ENCODE measurements at regions not wholly inside any gene's neighbourhood (a gene's known extent, or its start where the extent isn't known, plus 50 kb on each side); places are given as distances from the start of the nearest gene placed in this dataset.

DNA sequence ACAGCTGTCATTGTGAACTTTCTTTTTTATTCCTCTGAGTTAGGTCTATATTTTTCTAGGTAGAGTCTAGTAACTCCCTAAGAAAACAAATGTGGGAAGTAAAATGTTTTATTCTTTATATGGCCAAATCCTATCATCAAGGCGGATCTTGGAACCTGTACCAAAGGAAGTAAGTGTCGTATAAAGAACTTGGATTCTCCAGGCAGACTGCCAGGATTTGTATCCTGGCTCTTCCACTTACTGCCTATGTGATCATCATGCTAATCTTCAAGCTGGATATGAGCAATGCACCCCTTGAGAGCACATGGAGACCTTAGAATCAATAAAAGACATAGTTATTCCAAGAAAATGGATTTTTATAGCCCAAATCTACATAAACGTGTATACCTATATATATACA lies 286.5 kb downstream of the PCDH17 start:
- no peaks in the 10 kb centered on the region for H3K9me3 ChIP-seq (replicated peaks; ENCODE audit: low read length)
- H3K4me2 ChIP-seq (ENCODE audit: low read length) = no peak overlapping the region
- H3K4me1 ChIP-seq (ENCODE audit: control insufficient read depth, insufficient read depth, low read length) = no peaks in the 10 kb centered on the region
- no peak overlapping the region for H3K4me3 ChIP-seq (ENCODE audit: low read length)
- H3K9ac ChIP-seq (ENCODE audit: low read depth, low read length) = no peak overlapping the region
- H3K27me3 ChIP-seq (ENCODE audit: control insufficient read depth, insufficient read depth, low read length) = no peaks in the 10 kb centered on the region
- no peaks in the 10 kb centered on the region for H3K36me3 ChIP-seq (ENCODE audit: insufficient read depth, low read length)

DNA sequence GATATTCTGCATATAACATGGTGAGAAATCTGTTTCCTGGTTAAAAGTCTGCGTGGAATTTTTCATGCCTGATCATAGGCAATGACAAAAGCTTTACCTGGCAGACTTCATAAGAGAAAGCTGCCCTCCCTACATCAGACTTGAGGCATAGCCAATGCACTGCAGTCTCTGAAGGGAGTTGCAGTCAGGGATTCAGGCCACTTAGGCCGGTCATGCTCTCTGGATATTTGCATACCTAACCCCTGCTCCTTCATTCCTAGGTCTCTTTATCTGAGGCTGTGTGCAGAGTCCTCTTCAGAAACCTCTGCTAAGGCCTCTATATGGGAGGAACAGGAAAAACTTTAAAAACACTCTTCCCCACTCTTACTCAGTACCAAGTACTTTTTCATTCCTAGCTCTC lies 287.4 kb downstream of the PCDH17 start:
- Histone ChIP-seq H3K9me3 (replicated peaks; ENCODE audit: low read length) (no peaks in the 10 kb centered on the region), H3K36me3 (ENCODE audit: insufficient read depth, low read length) (no peaks in the 10 kb centered on the region), H3K27me3 (ENCODE audit: control insufficient read depth, insufficient read depth, low read length) (no peaks in the 10 kb centered on the region), H3K4me1 (ENCODE audit: control insufficient read depth, insufficient read depth, low read length) (no peaks in the 10 kb centered on the region), H3K9ac (ENCODE audit: low read depth, low read length) (no peak overlapping the region), H3K4me3 (ENCODE audit: low read length) (no peak overlapping the region), H3K4me2 (ENCODE audit: low read length) (no peak overlapping the region)

DNA sequence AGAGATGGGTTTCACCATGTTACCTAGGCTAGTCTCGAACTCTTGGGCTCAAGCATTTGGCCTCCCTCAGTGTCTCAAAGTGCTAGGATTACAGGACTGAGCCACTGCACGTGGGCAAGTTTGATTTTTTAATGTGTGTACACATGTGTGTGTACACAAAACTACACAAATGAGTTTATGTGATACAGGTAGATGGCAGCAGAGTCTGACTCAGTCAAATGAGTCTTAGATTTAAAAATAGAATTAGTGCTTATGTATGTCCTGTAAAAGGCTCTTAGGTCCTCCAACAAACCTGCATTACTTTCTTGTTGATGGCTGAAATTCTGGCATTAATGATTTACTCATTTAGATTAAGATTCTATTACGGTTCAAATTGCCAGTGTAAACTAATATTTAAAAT lies 293.7 kb downstream of the PCDH17 start:
- H3K36me3 ChIP-seq (ENCODE audit: insufficient read depth, low read length) = no peaks in the 10 kb centered on the region
- H3K9ac ChIP-seq (ENCODE audit: low read depth, low read length) = no peak overlapping the region
- no peak overlapping the region for H3K4me2 ChIP-seq (ENCODE audit: low read length)
- no peaks in the 10 kb centered on the region for H3K9me3 ChIP-seq (replicated peaks; ENCODE audit: low read length)
- H3K27me3 ChIP-seq (ENCODE audit: control insufficient read depth, insufficient read depth, low read length) = no peaks in the 10 kb centered on the region
- H3K4me3 ChIP-seq (ENCODE audit: low read length) = no peak overlapping the region
- H3K4me1 ChIP-seq (ENCODE audit: control insufficient read depth, insufficient read depth, low read length) = no peaks in the 10 kb centered on the region

DNA sequence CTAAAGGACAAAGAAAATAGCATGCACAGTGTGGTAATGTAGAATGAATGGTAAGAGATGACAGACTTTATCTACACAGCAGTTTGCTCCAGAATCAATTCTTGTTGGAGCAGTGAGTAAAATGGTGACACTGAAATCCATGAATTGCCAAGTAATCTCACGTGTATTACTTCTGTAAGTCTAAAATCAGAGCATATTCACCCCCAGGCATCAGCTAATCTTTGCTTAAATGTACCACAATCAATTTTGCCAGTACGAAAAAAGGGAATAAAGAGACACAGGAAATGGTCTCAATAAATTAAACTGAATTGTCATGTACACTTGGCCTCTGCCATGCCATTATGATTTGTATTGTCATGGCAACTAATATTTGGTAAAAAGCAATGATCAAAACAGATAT lies 294.2 kb downstream of the PCDH17 start:
- no peak overlapping the region for H3K4me2 ChIP-seq (ENCODE audit: low read length)
- H3K9ac ChIP-seq (ENCODE audit: low read depth, low read length) = no peak overlapping the region
- H3K36me3 ChIP-seq (ENCODE audit: insufficient read depth, low read length) = no peaks in the 10 kb centered on the region
- H3K27me3 ChIP-seq (ENCODE audit: control insufficient read depth, insufficient read depth, low read length) = no peaks in the 10 kb centered on the region
- no peak overlapping the region for H3K4me3 ChIP-seq (ENCODE audit: low read length)
- H3K9me3 ChIP-seq (replicated peaks; ENCODE audit: low read length) = no peaks in the 10 kb centered on the region
- H3K4me1 ChIP-seq (ENCODE audit: control insufficient read depth, insufficient read depth, low read length) = no peaks in the 10 kb centered on the region

DNA sequence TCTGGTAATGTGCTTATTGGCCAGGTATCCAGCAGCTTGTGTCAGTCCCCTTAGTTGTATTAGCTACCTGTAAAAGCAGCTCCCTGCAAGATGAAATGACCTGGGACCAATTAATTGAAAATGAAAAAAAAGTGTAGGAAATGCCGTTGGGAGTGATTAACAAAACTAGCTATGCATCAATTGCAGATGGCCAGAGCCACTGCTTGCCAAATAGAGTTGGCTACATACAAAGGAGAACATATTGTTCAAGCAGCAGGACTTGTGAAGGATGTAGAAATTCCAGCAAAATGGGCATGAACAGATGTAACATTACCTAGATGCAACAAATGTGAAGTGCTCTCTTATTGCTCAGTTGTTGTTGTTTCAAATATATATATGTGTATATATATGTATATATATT lies 300.5 kb downstream of the PCDH17 start:
- no peaks in the 10 kb centered on the region for H3K36me3 ChIP-seq (ENCODE audit: insufficient read depth, low read length)
- no peak overlapping the region for H3K4me3 ChIP-seq (ENCODE audit: low read length)
- no peaks in the 10 kb centered on the region for H3K4me1 ChIP-seq (ENCODE audit: control insufficient read depth, insufficient read depth, low read length)

DNA sequence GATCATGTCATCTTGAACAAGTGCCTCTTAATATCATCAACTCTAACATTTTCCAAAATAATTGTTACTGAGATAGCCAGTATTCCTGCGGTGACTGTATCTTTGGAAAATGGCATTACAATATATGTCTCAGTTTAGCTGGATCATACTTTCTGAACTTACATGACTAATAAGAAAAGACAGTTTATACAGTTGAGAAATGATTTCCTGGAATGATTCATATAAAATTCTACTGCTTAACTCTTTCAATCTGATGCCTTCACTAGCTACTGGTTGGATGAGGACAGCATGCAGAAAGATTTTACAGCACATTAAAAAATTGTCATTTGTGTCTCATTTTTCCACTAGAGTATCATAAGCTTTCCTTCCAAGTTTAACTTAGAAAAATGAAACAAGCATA lies 302.1 kb downstream of the PCDH17 start:
- no peaks in the 10 kb centered on the region for H3K4me1 ChIP-seq (ENCODE audit: control insufficient read depth, insufficient read depth, low read length)
- H3K36me3 ChIP-seq (ENCODE audit: insufficient read depth, low read length) = no peaks in the 10 kb centered on the region
- no peak overlapping the region for H3K4me3 ChIP-seq (ENCODE audit: low read length)
- H3K4me2 ChIP-seq (ENCODE audit: low read length) = no peak overlapping the region
- H3K9me3 ChIP-seq (replicated peaks; ENCODE audit: low read length) = peaks cover 2% of the 10 kb centered on the region
- no peak overlapping the region for H3K9ac ChIP-seq (ENCODE audit: low read depth, low read length)
- no peaks in the 10 kb centered on the region for H3K27me3 ChIP-seq (ENCODE audit: control insufficient read depth, insufficient read depth, low read length)

More for the DNA sequence above, 300.5 kb downstream of the PCDH17 start:
- H3K4me2 ChIP-seq (ENCODE audit: low read length) = no peak overlapping the region
- no peak overlapping the region for H3K9ac ChIP-seq (ENCODE audit: low read depth, low read length)
- peaks cover 2% of the 10 kb centered on the region for H3K9me3 ChIP-seq (replicated peaks; ENCODE audit: low read length)
- no peaks in the 10 kb centered on the region for H3K27me3 ChIP-seq (ENCODE audit: control insufficient read depth, insufficient read depth, low read length)

DNA sequence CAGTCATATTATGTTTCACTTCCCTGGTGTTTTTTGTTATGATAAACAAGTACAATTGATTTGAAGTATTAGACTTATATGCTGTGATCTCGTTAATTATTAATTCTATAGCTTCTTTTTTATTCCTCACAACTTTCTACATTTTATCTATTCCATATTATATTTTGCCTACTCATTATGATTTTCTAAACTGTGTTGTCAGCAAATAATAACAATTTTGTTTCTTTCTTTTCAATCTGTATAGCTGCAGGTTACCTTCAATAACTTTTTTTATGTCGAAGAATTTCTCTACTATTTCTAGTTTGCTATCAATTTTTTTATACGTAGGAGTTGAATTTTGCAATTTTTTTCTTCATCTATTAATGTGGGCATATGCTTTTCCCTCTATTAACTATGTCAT lies 304.4 kb downstream of the PCDH17 start:
- Histone ChIP-seq H3K4me1 (ENCODE audit: control insufficient read depth, insufficient read depth, low read length) (no peaks in the 10 kb centered on the region), H3K4me3 (ENCODE audit: low read length) (no peak overlapping the region)

DNA sequence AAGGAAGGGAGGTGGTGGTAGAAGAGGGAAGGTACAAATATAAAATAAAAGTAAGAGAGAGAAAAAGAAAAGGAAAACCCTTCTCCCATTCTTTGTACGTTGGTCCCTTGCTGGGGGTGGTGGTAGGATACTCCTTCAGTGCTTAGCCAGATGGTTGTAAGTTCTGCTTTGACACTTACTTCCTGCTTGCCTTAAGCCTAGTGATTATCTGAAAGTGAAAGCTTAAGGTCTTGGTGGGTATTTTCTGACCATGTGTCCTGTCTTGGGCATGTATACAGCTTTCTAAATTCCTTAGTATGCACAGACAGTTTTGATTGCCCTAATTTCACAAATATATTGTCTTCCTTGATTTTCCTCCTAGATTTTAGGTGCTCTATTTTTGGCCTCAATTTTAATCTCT lies 314.8 kb downstream of the PCDH17 start:
- H3K27me3 ChIP-seq (ENCODE audit: control insufficient read depth, insufficient read depth, low read length) = no peaks in the 10 kb centered on the region
- no peak overlapping the region for H3K4me3 ChIP-seq (ENCODE audit: low read length)
- H3K4me2 ChIP-seq (ENCODE audit: low read length) = no peak overlapping the region
- H3K9me3 ChIP-seq (replicated peaks; ENCODE audit: low read length) = peaks cover 4% of the 10 kb centered on the region
- H3K36me3 ChIP-seq (ENCODE audit: insufficient read depth, low read length) = no peaks in the 10 kb centered on the region
- H3K4me1 ChIP-seq (ENCODE audit: control insufficient read depth, insufficient read depth, low read length) = no peaks in the 10 kb centered on the region
- no peak overlapping the region for H3K9ac ChIP-seq (ENCODE audit: low read depth, low read length)

More for the DNA sequence above, 304.4 kb downstream of the PCDH17 start:
- no peaks in the 10 kb centered on the region for H3K36me3 ChIP-seq (ENCODE audit: insufficient read depth, low read length)
- peaks cover 8% of the 10 kb centered on the region for H3K9me3 ChIP-seq (replicated peaks; ENCODE audit: low read length)
- H3K27me3 ChIP-seq (ENCODE audit: control insufficient read depth, insufficient read depth, low read length) = no peaks in the 10 kb centered on the region
- no peak overlapping the region for H3K9ac ChIP-seq (ENCODE audit: low read depth, low read length)
- no peak overlapping the region for H3K4me2 ChIP-seq (ENCODE audit: low read length)

DNA sequence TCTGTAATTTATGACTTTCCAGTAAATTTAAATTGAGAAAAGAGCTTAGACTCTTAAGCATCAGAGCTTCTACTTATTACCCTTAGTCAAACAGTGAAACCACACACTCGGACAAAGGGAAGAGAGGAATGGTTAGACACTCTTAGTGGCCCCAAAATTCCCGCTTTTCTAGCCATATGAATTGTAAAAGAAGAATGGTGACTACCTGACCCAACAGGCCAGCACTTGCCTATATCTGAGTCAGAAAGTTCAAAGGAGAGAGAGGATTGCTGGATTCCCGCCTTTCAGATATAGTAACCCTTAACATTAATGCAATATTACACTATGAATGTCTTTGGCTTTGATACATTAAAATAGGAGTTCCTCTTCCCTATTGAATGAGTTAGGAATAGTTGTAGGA lies 317.3 kb downstream of the PCDH17 start:
- no peaks in the 10 kb centered on the region for H3K4me1 ChIP-seq (ENCODE audit: control insufficient read depth, insufficient read depth, low read length)
- no peaks in the 10 kb centered on the region for H3K36me3 ChIP-seq (ENCODE audit: insufficient read depth, low read length)
- H3K9ac ChIP-seq (ENCODE audit: low read depth, low read length) = no peak overlapping the region
- H3K4me2 ChIP-seq (ENCODE audit: low read length) = no peak overlapping the region
- H3K9me3 ChIP-seq (replicated peaks; ENCODE audit: low read length) = peaks cover 4% of the 10 kb centered on the region
- H3K27me3 ChIP-seq (ENCODE audit: control insufficient read depth, insufficient read depth, low read length) = no peaks in the 10 kb centered on the region
- no peak overlapping the region for H3K4me3 ChIP-seq (ENCODE audit: low read length)

DNA sequence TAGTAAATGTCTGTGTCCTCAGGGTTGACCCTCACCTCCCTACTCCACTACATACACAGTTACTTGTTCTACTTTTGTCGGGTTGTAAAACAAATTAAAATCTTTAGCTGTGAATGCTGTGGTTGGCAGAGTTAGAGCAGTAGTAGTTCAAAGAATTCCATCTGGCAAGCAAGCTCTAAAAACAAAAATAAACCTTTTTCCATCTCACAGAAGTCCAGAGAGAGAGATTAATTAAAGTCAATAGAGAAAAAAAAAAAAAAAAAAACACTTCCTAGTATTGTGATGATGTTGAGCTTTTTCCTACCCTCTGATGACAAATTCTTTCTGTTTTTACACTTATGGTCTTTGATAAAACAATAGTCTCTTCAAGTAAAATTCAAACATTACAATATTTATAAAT lies 338.4 kb downstream of the PCDH17 start:
- no peak overlapping the region for H3K4me3 ChIP-seq (ENCODE audit: low read length)

DNA sequence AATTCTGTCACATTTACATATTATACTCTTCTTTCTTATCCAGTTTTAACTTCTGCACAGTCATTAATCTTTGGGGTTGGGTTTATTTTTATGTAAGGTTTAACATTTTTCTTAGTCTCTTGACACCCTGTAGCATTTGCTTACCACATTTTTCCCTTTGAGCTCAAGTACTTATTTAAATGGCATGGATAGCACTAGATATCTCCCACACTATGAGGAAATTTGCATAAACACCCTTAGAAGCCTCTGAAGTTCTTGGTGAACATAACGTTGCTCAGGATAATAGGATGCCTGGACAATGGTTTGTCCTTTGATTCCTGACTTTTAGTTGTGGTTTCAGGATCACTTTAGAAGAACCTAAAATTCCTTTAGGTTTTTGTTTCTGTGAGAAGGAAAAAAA lies 338.9 kb downstream of the PCDH17 start:
- no peak overlapping the region for H3K4me3 ChIP-seq (ENCODE audit: low read length)
- H3K36me3 ChIP-seq (ENCODE audit: insufficient read depth, low read length) = no peaks in the 10 kb centered on the region
- no peak overlapping the region for H3K9ac ChIP-seq (ENCODE audit: low read depth, low read length)
- no peaks in the 10 kb centered on the region for H3K9me3 ChIP-seq (replicated peaks; ENCODE audit: low read length)
- H3K4me1 ChIP-seq (ENCODE audit: control insufficient read depth, insufficient read depth, low read length) = no peaks in the 10 kb centered on the region
- H3K27me3 ChIP-seq (ENCODE audit: control insufficient read depth, insufficient read depth, low read length) = no peaks in the 10 kb centered on the region
- H3K4me2 ChIP-seq (ENCODE audit: low read length) = no peak overlapping the region

More for the DNA sequence above, 338.4 kb downstream of the PCDH17 start:
- Histone ChIP-seq H3K9me3 (replicated peaks; ENCODE audit: low read length) (no peaks in the 10 kb centered on the region), H3K36me3 (ENCODE audit: insufficient read depth, low read length) (no peaks in the 10 kb centered on the region), H3K4me1 (ENCODE audit: control insufficient read depth, insufficient read depth, low read length) (no peaks in the 10 kb centered on the region), H3K9ac (ENCODE audit: low read depth, low read length) (no peak overlapping the region), H3K4me2 (ENCODE audit: low read length) (no peak overlapping the region), H3K27me3 (ENCODE audit: control insufficient read depth, insufficient read depth, low read length) (no peaks in the 10 kb centered on the region)

DNA sequence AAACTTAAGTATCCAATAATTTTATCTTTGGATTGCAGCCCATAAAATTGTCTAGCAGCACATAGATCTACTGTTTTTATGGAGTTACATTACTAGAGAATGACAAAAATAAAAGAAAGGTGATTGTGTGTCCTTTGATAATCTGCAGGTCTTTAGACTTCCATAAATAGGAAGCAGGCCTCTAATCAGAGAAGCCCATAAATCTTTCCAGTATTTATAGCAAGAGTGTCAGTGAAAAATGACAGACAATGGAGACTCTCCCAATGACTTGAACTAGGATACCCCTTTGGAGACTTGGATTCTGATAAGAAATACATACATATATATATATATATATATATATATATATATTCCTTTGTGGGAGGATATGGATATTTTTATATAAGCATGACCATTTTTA lies 351.2 kb downstream of the PCDH17 start:
- Histone ChIP-seq H3K27me3 (ENCODE audit: control insufficient read depth, insufficient read depth, low read length) (no peaks in the 10 kb centered on the region), H3K36me3 (ENCODE audit: insufficient read depth, low read length) (no peaks in the 10 kb centered on the region), H3K9me3 (replicated peaks; ENCODE audit: low read length) (peaks cover 2% of the 10 kb centered on the region), H3K4me1 (ENCODE audit: control insufficient read depth, insufficient read depth, low read length) (no peaks in the 10 kb centered on the region), H3K4me3 (ENCODE audit: low read length) (no peak overlapping the region), H3K4me2 (ENCODE audit: low read length) (no peak overlapping the region), H3K9ac (ENCODE audit: low read depth, low read length) (no peak overlapping the region)
